OCI-LY7 (cell line): ENCODE measurements at regions not wholly inside any gene's neighbourhood (a gene's known extent, or its start where the extent isn't known, plus 50 kb on each side); places are given as distances from the start of the nearest gene placed in this dataset.

Experiments
- CTCF ChIP-seq: fragments of 200-600 bp; sonication (generic); conservative IDR thresholded peaks from 2 replicates; pipeline ENCODE4 v1.5.1; 2014; ENCODE audit warnings: mild to moderate bottlenecking, antibody characterized with exemption, low read length, moderate library complexity, mixed read lengths
- EZH2phosphoT487 ChIP-seq: fragments of 200-600 bp; sonication (generic); IDR thresholded peaks from 2 replicates; pipeline ENCODE4 v1.6.1; 2018; ENCODE audit warnings: low read depth, borderline replicate concordance, mild to moderate bottlenecking, mixed run types, antibody characterized with exemption, low read length, moderate library complexity, mixed read lengths

GRCh38 chr4:120544838-120545237 lies 377.7 kb downstream of the PRDM5 start:
- TF ChIP-seq CTCF, result no peak
- no peak for TF ChIP-seq EZH2phosphoT487
